A549 (cell line): ENCODE measurements at regions not wholly inside any gene's neighbourhood (a gene's known extent, or its start where the extent isn't known, plus 50 kb on each side); places are given as distances from the start of the nearest gene placed in this dataset.

ENCODE experiments used
- CHD2 ChIP-seq: fragments of 150-350 bp; IDR thresholded peaks from 2 replicates; pipeline ENCODE4 v1.6.1; 2014; ENCODE audit warnings: low read length; ENCODE audit not compliant: partially characterized antibody
- EP300 ChIP-seq, 2 experiments: fragments of >200 bp; sonication (Bioruptor Twin); formaldehyde crosslinking; IDR thresholded peaks; 2 replicates in 1 of 2; 3 replicates in 1 of 2; pipeline ENCODE4 v1.6.1; 2016 to 2017
- FOSL2 ChIP-seq, 2 experiments: fragments of 450-650 bp in 1 of 2; fragments of >200 bp in 1 of 2; sonication (Bioruptor Twin) in 1 of 2; formaldehyde crosslinking; IDR thresholded peaks; 2 replicates each; pipeline versions ENCODE4 v1.5.0 to v1.6.1; 2016 to 2020; ENCODE audit warnings: mild to moderate bottlenecking in 1 of 2, moderate library complexity in 1 of 2
- GATA3 ChIP-seq: IDR thresholded peaks from 2 replicates; pipeline ENCODE4 v1.6.1; 2012; ENCODE audit warnings: borderline replicate concordance
- JUNB ChIP-seq: fragments of >200 bp; sonication (Bioruptor Twin); formaldehyde crosslinking; IDR thresholded peaks from 2 replicates; pipeline ENCODE4 v1.6.1; 2016
- MAFK ChIP-seq: fragments of 450-650 bp; IDR thresholded peaks from 2 replicates; pipeline ENCODE4 v1.6.1; 2014; ENCODE audit not compliant: partially characterized antibody
- MYC ChIP-seq: IDR thresholded peaks from 2 replicates; pipeline ENCODE4 v1.6.1; 2012; ENCODE audit warnings: mild to moderate bottlenecking, inconsistent platforms, low read length, improper control_type of control experiment, borderline replicate concordance
- POLR2A ChIP-seq: IDR thresholded peaks from 2 replicates; pipeline ENCODE4 v1.6.1; 2012; ENCODE audit warnings: mild to moderate bottlenecking, low read length
- RAD21 ChIP-seq, 2 experiments: fragments of >200 bp in 1 of 2; sonication (Bioruptor Twin) in 1 of 2; formaldehyde crosslinking in 1 of 2; IDR thresholded peaks in 1 of 2; conservative IDR thresholded peaks in 1 of 2; 2 replicates in 1 of 2; 3 replicates in 1 of 2; pipeline ENCODE4 v1.6.1; 2012 to 2018; ENCODE audit warnings: inconsistent platforms in 1 of 2
- TF ChIP-seq, protein P1 (sequence below): IDR thresholded peaks from 2 replicates; pipeline ENCODE4 v1.6.1; 2012
- TF ChIP-seq, protein P2 (sequence below): fragments of >200 bp; sonication (Bioruptor Twin); formaldehyde crosslinking; IDR thresholded peaks from 3 replicates; pipeline ENCODE4 v1.5.1; 2016
- TF ChIP-seq, protein P3 (sequence below): fragments of 200-600 bp; sonication (generic); IDR thresholded peaks from 2 replicates; pipeline ENCODE4 v1.6.1; 2016; ENCODE audit warnings: antibody characterized with exemption, mild to moderate bottlenecking, moderate library complexity

DNA sequence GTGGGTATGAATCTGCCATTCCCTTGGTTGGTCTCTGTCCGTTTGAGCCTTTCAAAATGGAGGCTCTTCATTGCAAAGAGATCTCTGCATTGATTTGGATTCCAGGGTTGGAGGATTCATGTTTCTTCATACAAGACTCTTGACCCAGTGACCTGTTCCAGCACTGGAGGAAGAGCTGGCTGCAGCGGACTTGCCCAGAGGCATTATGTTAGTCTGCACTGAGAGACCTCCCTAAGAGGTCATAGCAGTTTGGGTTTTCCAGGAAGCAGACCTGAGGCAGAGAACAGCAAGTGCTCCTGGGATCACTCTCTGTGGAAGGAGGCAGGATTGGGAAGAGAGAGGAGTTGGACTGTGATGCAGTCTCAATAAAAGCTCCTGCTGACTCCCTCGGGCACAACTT lies 57.7 kb upstream of the PTPRT start:
- TF ChIP-seq POLR2A: no peak
- no peak for TF ChIP-seq JUNB
- TF ChIP-seq, protein P1, sequence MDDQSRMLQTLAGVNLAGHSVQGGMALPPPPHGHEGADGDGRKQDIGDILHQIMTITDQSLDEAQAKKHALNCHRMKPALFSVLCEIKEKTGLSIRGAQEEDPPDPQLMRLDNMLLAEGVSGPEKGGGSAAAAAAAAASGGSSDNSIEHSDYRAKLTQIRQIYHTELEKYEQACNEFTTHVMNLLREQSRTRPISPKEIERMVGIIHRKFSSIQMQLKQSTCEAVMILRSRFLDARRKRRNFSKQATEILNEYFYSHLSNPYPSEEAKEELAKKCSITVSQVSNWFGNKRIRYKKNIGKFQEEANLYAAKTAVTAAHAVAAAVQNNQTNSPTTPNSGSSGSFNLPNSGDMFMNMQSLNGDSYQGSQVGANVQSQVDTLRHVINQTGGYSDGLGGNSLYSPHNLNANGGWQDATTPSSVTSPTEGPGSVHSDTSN: no peak
- TF ChIP-seq FOSL2 (IDR thresholded peaks at IDR 0.05): no peak
- no peak for TF ChIP-seq FOSL2 (CRISPR knock-in tag; IDR thresholded peaks at IDR 0.05)
- no peak for TF ChIP-seq EP300 (IDR thresholded peaks at IDR 0.05)
- no peak for TF ChIP-seq RAD21 (conservative IDR thresholded peaks at IDR 0.05 in 1 of 2, IDR thresholded peaks at IDR 0.05 in 1 of 2)
- TF ChIP-seq, protein P2, sequence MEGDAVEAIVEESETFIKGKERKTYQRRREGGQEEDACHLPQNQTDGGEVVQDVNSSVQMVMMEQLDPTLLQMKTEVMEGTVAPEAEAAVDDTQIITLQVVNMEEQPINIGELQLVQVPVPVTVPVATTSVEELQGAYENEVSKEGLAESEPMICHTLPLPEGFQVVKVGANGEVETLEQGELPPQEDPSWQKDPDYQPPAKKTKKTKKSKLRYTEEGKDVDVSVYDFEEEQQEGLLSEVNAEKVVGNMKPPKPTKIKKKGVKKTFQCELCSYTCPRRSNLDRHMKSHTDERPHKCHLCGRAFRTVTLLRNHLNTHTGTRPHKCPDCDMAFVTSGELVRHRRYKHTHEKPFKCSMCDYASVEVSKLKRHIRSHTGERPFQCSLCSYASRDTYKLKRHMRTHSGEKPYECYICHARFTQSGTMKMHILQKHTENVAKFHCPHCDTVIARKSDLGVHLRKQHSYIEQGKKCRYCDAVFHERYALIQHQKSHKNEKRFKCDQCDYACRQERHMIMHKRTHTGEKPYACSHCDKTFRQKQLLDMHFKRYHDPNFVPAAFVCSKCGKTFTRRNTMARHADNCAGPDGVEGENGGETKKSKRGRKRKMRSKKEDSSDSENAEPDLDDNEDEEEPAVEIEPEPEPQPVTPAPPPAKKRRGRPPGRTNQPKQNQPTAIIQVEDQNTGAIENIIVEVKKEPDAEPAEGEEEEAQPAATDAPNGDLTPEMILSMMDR: no peak
- no peak for TF ChIP-seq CHD2
- TF ChIP-seq GATA3: no peak
- no peak for TF ChIP-seq MAFK
- TF ChIP-seq, protein P3, sequence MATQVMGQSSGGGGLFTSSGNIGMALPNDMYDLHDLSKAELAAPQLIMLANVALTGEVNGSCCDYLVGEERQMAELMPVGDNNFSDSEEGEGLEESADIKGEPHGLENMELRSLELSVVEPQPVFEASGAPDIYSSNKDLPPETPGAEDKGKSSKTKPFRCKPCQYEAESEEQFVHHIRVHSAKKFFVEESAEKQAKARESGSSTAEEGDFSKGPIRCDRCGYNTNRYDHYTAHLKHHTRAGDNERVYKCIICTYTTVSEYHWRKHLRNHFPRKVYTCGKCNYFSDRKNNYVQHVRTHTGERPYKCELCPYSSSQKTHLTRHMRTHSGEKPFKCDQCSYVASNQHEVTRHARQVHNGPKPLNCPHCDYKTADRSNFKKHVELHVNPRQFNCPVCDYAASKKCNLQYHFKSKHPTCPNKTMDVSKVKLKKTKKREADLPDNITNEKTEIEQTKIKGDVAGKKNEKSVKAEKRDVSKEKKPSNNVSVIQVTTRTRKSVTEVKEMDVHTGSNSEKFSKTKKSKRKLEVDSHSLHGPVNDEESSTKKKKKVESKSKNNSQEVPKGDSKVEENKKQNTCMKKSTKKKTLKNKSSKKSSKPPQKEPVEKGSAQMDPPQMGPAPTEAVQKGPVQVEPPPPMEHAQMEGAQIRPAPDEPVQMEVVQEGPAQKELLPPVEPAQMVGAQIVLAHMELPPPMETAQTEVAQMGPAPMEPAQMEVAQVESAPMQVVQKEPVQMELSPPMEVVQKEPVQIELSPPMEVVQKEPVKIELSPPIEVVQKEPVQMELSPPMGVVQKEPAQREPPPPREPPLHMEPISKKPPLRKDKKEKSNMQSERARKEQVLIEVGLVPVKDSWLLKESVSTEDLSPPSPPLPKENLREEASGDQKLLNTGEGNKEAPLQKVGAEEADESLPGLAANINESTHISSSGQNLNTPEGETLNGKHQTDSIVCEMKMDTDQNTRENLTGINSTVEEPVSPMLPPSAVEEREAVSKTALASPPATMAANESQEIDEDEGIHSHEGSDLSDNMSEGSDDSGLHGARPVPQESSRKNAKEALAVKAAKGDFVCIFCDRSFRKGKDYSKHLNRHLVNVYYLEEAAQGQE: no peak
- TF ChIP-seq MYC: no peak
